SK-N-SH treated with all-trans-retinoic acid at 6 μM for 48 hours (cell line): ENCODE measurements at regions not wholly inside any gene's neighbourhood (a gene's known extent, or its start where the extent isn't known, plus 50 kb on each side); places are given as distances from the start of the nearest gene placed in this dataset.

Experiments
- ATAC-seq: fragments of 200-7000 bp; cut with Tn5 transposase; 3 replicates; pipeline ENCODE4 v1.9.1; 2020; ENCODE audit warnings: mild to moderate bottlenecking, moderate library complexity
- ARNTL ChIP-seq: fragments of 450-650 bp; formaldehyde crosslinking; IDR thresholded peaks from 2 replicates; pipeline ENCODE4 v1.5.0; 2020; ENCODE audit warnings: low read depth, mild to moderate bottlenecking, moderate library complexity, borderline replicate concordance
- BACH2 ChIP-seq: fragments of 250-450 bp; sonication (Bioruptor Pico); IDR thresholded peaks from 2 replicates; pipeline ENCODE4 v1.9.0; 2021; ENCODE audit warnings: mild to moderate bottlenecking, borderline replicate concordance
- CSDC2 ChIP-seq: fragments of 250-450 bp; sonication (Bioruptor Pico); IDR thresholded peaks from 2 replicates; pipeline ENCODE4 v1.5.0; 2020; ENCODE audit warnings: mild to moderate bottlenecking, moderate library complexity
- ESRRG ChIP-seq: fragments of 250-450 bp; sonication (Bioruptor Pico); IDR thresholded peaks from 2 replicates; pipeline ENCODE4 v1.6.1; 2021; ENCODE audit warnings: mild to moderate bottlenecking
- ISL1 ChIP-seq: fragments of 250-450 bp; sonication (Bioruptor Pico); IDR thresholded peaks from 2 replicates; pipeline ENCODE4 v2.1.2; 2022; ENCODE audit warnings: mild to moderate bottlenecking, moderate library complexity
- OSR1 ChIP-seq: fragments of 250-450 bp; sonication (Bioruptor Pico); IDR thresholded peaks from 2 replicates; pipeline ENCODE4 v1.8.0; 2022; ENCODE audit warnings: moderate library complexity, mild to moderate bottlenecking, inconsistent platforms
- PPARA ChIP-seq: fragments of 250-450 bp; sonication (Bioruptor Pico); IDR thresholded peaks from 2 replicates; pipeline ENCODE4 v1.5.0; 2020; ENCODE audit warnings: mild to moderate bottlenecking, borderline replicate concordance
- RARB ChIP-seq: fragments of 250-450 bp; sonication (Bioruptor Pico); IDR thresholded peaks from 2 replicates; pipeline ENCODE4 v1.8.0; 2021; ENCODE audit warnings: mild to moderate bottlenecking, moderate library complexity
- ZC3H10 ChIP-seq: fragments of 250-450 bp; sonication (Bioruptor Pico); IDR thresholded peaks from 2 replicates; pipeline ENCODE4 v1.5.1; 2021; ENCODE audit warnings: mild to moderate bottlenecking, moderate library complexity
- ZFP3 ChIP-seq: fragments of 250-450 bp; sonication (Bioruptor Pico); IDR thresholded peaks from 2 replicates; pipeline ENCODE4 v1.5.0; 2020; ENCODE audit warnings: mild to moderate bottlenecking, moderate library complexity
- ZFP30 ChIP-seq: fragments of 450-650 bp; formaldehyde crosslinking; IDR thresholded peaks from 2 replicates; pipeline ENCODE4 v1.5.0; 2022; ENCODE audit warnings: mild to moderate bottlenecking, moderate library complexity
- ZNF70 ChIP-seq: fragments of 450-650 bp; formaldehyde crosslinking; IDR thresholded peaks from 2 replicates; pipeline ENCODE4 v1.5.0; 2020; ENCODE audit warnings: mild to moderate bottlenecking, moderate library complexity
- ZNF8 ChIP-seq: fragments of 450-650 bp; formaldehyde crosslinking; IDR thresholded peaks from 2 replicates; pipeline ENCODE4 v1.5.0; 2020; ENCODE audit warnings: mild to moderate bottlenecking, moderate library complexity
- TF ChIP-seq, protein P1 (sequence below): fragments of 250-450 bp; sonication (Bioruptor Pico); IDR thresholded peaks from 2 replicates; pipeline ENCODE4 v1.5.0; 2020; ENCODE audit warnings: mild to moderate bottlenecking, moderate library complexity
- TF ChIP-seq, protein P2 (sequence below): fragments of 250-450 bp; sonication (Bioruptor Pico); IDR thresholded peaks from 2 replicates; pipeline ENCODE4 v1.5.1; 2021; ENCODE audit warnings: mild to moderate bottlenecking, moderate library complexity
- TF ChIP-seq, protein P3 (sequence below): fragments of 250-450 bp; sonication (Bioruptor Pico); IDR thresholded peaks from 2 replicates; pipeline ENCODE4 v1.8.0; 2020; ENCODE audit warnings: mild to moderate bottlenecking, moderate library complexity, borderline replicate concordance
- TF ChIP-seq, protein P4 (sequence below): fragments of 250-450 bp; sonication (Bioruptor Pico); IDR thresholded peaks from 2 replicates; pipeline ENCODE4 v1.8.0; 2021; ENCODE audit warnings: low read depth, mild to moderate bottlenecking, moderate library complexity, borderline replicate concordance

DNA sequence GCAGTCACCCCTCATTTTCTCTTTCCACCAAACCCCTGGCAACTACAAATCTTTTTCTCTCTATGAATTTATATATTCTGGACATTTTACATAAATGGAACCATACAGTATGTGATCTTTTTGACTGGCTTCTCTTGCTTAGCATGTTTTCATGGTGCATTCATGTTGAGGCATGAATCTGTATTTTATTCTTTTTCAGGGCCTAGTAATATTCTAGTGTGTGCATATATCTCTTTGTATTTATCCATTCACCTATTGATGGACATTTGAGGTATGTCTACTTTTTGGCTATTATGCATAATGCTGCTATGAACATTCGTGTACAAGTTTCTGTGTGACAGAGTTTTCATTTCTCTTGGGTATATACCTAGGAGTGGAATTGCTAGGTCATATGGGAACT is 78.2 kb downstream of the HACD1 start:
- ATAC-seq, result no peak
- TF ChIP-seq ZNF70 (CRISPR knock-in tag), result no peak
- TF ChIP-seq ZC3H10, result no peak
- no peak for TF ChIP-seq ESRRG (CRISPR knock-in tag)
- no peak for TF ChIP-seq CSDC2 (CRISPR knock-in tag)
- TF ChIP-seq BACH2, result no peak
- TF ChIP-seq ARNTL (CRISPR knock-in tag), result no peak
- TF ChIP-seq ZFP3 (CRISPR knock-in tag), result no peak
- no peak for TF ChIP-seq OSR1
- TF ChIP-seq, protein P1, sequence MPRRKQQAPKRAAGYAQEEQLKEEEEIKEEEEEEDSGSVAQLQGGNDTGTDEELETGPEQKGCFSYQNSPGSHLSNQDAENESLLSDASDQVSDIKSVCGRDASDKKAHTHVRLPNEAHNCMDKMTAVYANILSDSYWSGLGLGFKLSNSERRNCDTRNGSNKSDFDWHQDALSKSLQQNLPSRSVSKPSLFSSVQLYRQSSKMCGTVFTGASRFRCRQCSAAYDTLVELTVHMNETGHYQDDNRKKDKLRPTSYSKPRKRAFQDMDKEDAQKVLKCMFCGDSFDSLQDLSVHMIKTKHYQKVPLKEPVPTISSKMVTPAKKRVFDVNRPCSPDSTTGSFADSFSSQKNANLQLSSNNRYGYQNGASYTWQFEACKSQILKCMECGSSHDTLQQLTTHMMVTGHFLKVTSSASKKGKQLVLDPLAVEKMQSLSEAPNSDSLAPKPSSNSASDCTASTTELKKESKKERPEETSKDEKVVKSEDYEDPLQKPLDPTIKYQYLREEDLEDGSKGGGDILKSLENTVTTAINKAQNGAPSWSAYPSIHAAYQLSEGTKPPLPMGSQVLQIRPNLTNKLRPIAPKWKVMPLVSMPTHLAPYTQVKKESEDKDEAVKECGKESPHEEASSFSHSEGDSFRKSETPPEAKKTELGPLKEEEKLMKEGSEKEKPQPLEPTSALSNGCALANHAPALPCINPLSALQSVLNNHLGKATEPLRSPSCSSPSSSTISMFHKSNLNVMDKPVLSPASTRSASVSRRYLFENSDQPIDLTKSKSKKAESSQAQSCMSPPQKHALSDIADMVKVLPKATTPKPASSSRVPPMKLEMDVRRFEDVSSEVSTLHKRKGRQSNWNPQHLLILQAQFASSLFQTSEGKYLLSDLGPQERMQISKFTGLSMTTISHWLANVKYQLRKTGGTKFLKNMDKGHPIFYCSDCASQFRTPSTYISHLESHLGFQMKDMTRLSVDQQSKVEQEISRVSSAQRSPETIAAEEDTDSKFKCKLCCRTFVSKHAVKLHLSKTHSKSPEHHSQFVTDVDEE, result no peak
- no peak for TF ChIP-seq RARB (CRISPR knock-in tag)
- TF ChIP-seq, protein P2, sequence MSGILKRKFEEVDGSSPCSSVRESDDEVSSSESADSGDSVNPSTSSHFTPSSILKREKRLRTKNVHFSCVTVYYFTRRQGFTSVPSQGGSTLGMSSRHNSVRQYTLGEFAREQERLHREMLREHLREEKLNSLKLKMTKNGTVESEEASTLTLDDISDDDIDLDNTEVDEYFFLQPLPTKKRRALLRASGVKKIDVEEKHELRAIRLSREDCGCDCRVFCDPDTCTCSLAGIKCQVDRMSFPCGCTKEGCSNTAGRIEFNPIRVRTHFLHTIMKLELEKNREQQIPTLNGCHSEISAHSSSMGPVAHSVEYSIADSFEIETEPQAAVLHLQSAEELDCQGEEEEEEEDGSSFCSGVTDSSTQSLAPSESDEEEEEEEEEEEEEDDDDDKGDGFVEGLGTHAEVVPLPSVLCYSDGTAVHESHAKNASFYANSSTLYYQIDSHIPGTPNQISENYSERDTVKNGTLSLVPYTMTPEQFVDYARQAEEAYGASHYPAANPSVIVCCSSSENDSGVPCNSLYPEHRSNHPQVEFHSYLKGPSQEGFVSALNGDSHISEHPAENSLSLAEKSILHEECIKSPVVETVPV, result no peak

DNA sequence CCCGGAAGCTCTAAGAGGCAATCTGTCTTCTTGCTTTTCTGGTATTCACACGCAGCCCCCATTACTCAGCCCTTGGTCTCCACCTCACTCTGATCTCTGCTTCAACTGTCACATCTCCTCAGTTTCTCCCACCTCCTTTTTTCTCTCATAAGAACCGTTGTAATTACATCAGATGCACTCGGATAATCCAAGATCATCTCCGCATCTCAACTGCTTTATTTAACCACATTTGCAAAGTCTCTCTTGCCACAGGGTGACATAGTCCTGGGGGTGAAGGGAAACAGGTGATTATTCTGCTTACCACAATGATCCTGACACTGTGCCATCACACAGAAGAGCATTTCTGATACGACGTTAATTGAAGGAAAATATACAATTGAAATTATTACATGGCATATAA is 79.9 kb downstream of the HACD1 start:
- ATAC-seq, result no peak

DNA sequence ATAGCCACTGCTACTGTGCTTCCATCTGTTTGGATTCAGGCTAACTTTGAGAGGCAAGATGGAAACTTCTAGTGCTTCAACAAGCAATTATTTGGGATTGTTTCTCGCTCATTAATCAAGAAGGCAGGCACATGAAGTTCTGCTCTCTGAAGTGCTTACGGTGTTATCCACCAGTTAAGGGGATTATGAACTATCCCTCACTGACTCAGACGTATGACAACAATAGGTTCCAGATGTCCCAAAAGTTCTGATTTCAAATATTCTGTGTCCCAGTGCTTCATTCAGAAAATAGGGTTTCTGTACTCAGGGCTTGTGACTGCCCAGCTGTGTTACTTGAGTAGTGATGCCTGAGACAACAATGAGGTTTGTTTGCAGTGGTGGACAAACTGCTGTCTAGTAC is 81.0 kb downstream of the HACD1 start:
- no peak for ATAC-seq
- TF ChIP-seq, protein P3, sequence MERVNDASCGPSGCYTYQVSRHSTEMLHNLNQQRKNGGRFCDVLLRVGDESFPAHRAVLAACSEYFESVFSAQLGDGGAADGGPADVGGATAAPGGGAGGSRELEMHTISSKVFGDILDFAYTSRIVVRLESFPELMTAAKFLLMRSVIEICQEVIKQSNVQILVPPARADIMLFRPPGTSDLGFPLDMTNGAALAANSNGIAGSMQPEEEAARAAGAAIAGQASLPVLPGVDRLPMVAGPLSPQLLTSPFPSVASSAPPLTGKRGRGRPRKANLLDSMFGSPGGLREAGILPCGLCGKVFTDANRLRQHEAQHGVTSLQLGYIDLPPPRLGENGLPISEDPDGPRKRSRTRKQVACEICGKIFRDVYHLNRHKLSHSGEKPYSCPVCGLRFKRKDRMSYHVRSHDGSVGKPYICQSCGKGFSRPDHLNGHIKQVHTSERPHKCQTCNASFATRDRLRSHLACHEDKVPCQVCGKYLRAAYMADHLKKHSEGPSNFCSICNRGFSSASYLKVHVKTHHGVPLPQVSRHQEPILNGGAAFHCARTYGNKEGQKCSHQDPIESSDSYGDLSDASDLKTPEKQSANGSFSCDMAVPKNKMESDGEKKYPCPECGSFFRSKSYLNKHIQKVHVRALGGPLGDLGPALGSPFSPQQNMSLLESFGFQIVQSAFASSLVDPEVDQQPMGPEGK (CRISPR knock-in tag), result no peak

More for the DNA sequence above, 79.9 kb downstream of the HACD1 start:
- TF ChIP-seq ISL1 (no peak), ARNTL (CRISPR knock-in tag) (no peak), ZFP30 (no peak), BACH2 (no peak), CSDC2 (CRISPR knock-in tag) (no peak), PPARA (CRISPR knock-in tag) (no peak)
- TF ChIP-seq, protein P3 (CRISPR knock-in tag), result no peak
- TF ChIP-seq, protein P2, result no peak

DNA sequence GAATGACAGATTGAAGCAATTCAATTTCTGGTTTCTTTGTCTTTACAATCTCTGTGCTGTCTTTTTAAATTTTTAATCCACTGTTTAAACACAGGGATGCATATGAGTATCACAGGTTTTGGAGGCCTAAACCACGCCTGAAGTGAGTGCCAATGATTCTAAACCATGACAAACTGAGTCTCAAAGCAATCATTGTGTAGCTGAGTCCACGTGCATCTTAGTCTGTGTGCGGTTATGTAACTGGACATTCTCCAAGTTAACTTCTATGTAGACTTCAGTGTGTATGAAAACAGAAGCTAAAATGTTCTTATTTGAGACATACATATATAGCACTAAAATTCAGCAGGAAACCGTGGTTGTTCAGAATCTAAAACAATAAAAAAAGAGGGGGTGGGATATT is 79.3 kb upstream of the ST8SIA6 start:
- TF ChIP-seq BACH2 (no peak), ZNF8 (CRISPR knock-in tag) (no peak)
- no peak for ATAC-seq

DNA sequence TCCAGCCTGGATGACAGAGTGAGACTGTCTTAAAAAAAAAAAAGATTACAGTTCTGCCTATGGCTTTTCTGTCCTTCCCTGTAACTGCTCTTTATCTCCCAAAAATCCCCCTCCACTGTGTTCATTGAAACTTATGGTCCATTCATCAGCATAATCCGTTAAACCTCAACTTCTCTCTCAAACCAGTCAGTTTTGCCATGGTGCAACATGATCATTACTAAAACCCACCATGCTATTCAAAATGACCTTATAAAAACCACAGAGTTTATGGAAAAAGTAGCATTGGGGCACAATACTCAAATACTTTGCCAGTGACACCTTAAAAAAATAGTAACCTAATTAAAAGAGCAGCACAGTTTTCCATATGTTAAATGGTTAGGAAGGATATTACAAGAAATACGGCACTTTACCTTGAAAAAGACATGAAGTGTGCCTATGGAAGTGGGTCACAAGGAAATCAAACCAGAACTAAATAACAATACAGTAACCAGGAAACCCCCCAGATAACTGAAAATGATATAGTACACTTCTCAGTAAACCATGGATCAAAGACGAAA is 74.0 kb upstream of the ST8SIA6 start:
- TF ChIP-seq, protein P4, sequence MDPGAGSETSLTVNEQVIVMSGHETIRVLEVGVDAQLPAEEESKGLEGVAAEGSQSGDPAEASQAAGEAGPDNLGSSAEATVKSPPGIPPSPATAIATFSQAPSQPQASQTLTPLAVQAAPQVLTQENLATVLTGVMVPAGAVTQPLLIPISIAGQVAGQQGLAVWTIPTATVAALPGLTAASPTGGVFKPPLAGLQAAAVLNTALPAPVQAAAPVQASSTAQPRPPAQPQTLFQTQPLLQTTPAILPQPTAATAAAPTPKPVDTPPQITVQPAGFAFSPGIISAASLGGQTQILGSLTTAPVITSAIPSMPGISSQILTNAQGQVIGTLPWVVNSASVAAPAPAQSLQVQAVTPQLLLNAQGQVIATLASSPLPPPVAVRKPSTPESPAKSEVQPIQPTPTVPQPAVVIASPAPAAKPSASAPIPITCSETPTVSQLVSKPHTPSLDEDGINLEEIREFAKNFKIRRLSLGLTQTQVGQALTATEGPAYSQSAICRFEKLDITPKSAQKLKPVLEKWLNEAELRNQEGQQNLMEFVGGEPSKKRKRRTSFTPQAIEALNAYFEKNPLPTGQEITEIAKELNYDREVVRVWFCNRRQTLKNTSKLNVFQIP (CRISPR knock-in tag), result no peak
- TF ChIP-seq ESRRG (CRISPR knock-in tag) (no peak), PPARA (CRISPR knock-in tag) (no peak), ISL1 (no peak), ARNTL (CRISPR knock-in tag) (no peak), ZNF8 (CRISPR knock-in tag) (no peak)
- TF ChIP-seq, protein P2, result no peak
- TF ChIP-seq, protein P1, result no peak
- no peak for ATAC-seq
